Neuronal stem cell (in vitro differentiated cells): ENCODE measurements at regions not wholly inside any gene's neighbourhood (a gene's known extent, or its start where the extent isn't known, plus 50 kb on each side); places are given as distances from the start of the nearest gene placed in this dataset.
"Not testable (repeated sequence)": the region's sequence is repeated elsewhere in the genome, so short reads cannot be mapped to it uniquely, and the experiment has no call there.

Experiments used
- DNase-seq: peaks from one replicate; pipeline ENCODE4 v3.0.0-alpha.2; 2013; ENCODE audit warnings: low spot score
- H2AFZ ChIP-seq: one replicate; pipeline ENCODE4 v1.6.1; 2013; ENCODE audit warnings: mild to moderate bottlenecking, low read length, inconsistent platforms
- H2AK5ac ChIP-seq: 2 replicates; pipeline ENCODE4 v1.6.1; 2013; ENCODE audit warnings: low read depth, mild to moderate bottlenecking, inconsistent platforms, low read length, moderate library complexity, mixed read lengths
- H2BK120ac ChIP-seq: 2 replicates; pipeline ENCODE4 v1.6.1; 2013; ENCODE audit warnings: low read depth, mild to moderate bottlenecking, inconsistent platforms, low read length, moderate library complexity, mixed read lengths
- H2BK12ac ChIP-seq: one replicate; pipeline ENCODE4 v1.6.1; 2013; ENCODE audit warnings: low read length, inconsistent platforms
- H2BK15ac ChIP-seq: 2 replicates; pipeline ENCODE4 v1.6.1; 2013; ENCODE audit warnings: mild to moderate bottlenecking, low read length, inconsistent platforms, mixed read lengths
- H2BK5ac ChIP-seq: one replicate; pipeline ENCODE4 v1.6.1; 2013; ENCODE audit warnings: inconsistent platforms, mild to moderate bottlenecking, low read length, moderate library complexity
- H3K14ac ChIP-seq: one replicate; pipeline ENCODE4 v1.6.1; 2013; ENCODE audit warnings: low read length, inconsistent platforms
- H3K18ac ChIP-seq: 2 replicates; pipeline ENCODE4 v1.6.1; 2013; ENCODE audit warnings: low read length, inconsistent platforms
- H3K23ac ChIP-seq: 2 replicates; pipeline ENCODE4 v1.6.1; 2013; ENCODE audit warnings: low read depth, mild to moderate bottlenecking, mixed read lengths, low read length, inconsistent platforms; ENCODE audit not compliant: poor library complexity
- H3K27ac ChIP-seq: replicated peaks from 3 replicates; pipeline ENCODE4 v1.5.1; 2013; ENCODE audit warnings: low read length, inconsistent platforms
- H3K27me3 ChIP-seq, 3 experiments: 2 replicates each; pipeline ENCODE4 v1.6.1; 2013; ENCODE audit warnings: low read length in 3 of 3, mild to moderate bottlenecking in 2 of 3, inconsistent platforms in 1 of 3, low read depth in 1 of 3, mixed read lengths in 1 of 3, moderate library complexity in 1 of 3; ENCODE audit not compliant: control insufficient read depth in 3 of 3, insufficient read depth in 3 of 3
- H3K36me3 ChIP-seq, 2 donors: replicated peaks in 1 of 2; 2 replicates each; pipeline ENCODE4 v1.6.1; 2013; ENCODE audit warnings: low read length in 2 of 2; ENCODE audit not compliant: control insufficient read depth in 2 of 2, insufficient read depth in 2 of 2
- H3K4ac ChIP-seq: 2 replicates; pipeline ENCODE4 v1.6.1; 2013; ENCODE audit warnings: inconsistent platforms, mild to moderate bottlenecking, low read length, moderate library complexity
- H3K4me1 ChIP-seq, 2 donors: 1 replicate in 1 of 2; 2 replicates in 1 of 2; pipeline ENCODE4 v1.6.1; 2013; ENCODE audit warnings: low read length in 2 of 2, low read depth in 1 of 2; ENCODE audit not compliant: control insufficient read depth in 2 of 2, insufficient read depth in 1 of 2
- H3K4me2 ChIP-seq: one replicate; pipeline ENCODE4 v1.6.1; 2013; ENCODE audit warnings: mild to moderate bottlenecking, low read length, inconsistent platforms; ENCODE audit not compliant: insufficient read depth, poor library complexity, severe bottlenecking
- H3K4me3 ChIP-seq, 2 donors: 2 replicates each; pipeline ENCODE4 v1.5.1; 2013; ENCODE audit warnings: low read length in 2 of 2, mild to moderate bottlenecking in 2 of 2, inconsistent platforms in 1 of 2, moderate library complexity in 1 of 2
- H3K79me1 ChIP-seq: one replicate; pipeline ENCODE4 v1.6.1; 2013; ENCODE audit warnings: low read depth, mild to moderate bottlenecking, inconsistent platforms, low read length, moderate library complexity
- H3K9ac ChIP-seq: one replicate; pipeline ENCODE4 v1.6.1; 2013; ENCODE audit warnings: mild to moderate bottlenecking, low read depth, low read length, inconsistent platforms; ENCODE audit not compliant: poor library complexity
- H3K9me3 ChIP-seq, 2 donors: replicated peaks in 1 of 2; 2 replicates each; pipeline versions ENCODE3 to v1.6.1; 2013; ENCODE audit warnings: low read length in 2 of 2, mild to moderate bottlenecking in 2 of 2, inconsistent platforms in 1 of 2, low read depth in 1 of 2, mixed read lengths in 1 of 2, moderate library complexity in 1 of 2; ENCODE audit not compliant: control insufficient read depth in 2 of 2, insufficient read depth in 1 of 2
- H4K8ac ChIP-seq: one replicate; pipeline ENCODE4 v1.6.1; 2013; ENCODE audit warnings: low read depth, mild to moderate bottlenecking, inconsistent platforms, low read length, moderate library complexity
- H4K91ac ChIP-seq: one replicate; pipeline ENCODE4 v1.6.1; 2013; ENCODE audit warnings: low read length, low read depth, mild to moderate bottlenecking, inconsistent platforms; ENCODE audit not compliant: poor library complexity
- WGBS, 2 donors: extraction: QIAGEN DNeasy Blood & Tissue Kit; methylation state at CpG; one replicate each; pipeline ENCODE4 v1.1.7; 2013; ENCODE audit warnings: missing lambda C conversion rate in 2 of 2, mixed read lengths in 1 of 2; ENCODE audit not compliant: insufficient read length in 2 of 2, insufficient replicate concordance in 1 of 2; ENCODE audit errors: extremely low coverage in 2 of 2; 5-methylcytosine and 5-hydroxymethylcytosine counted together

- Histone ChIP-seq H4K91ac (no peak overlapping the region), H4K8ac (no peak overlapping the region), H3K36me3 (no peaks in the 10 kb centered on the region), H2BK120ac (no peak overlapping the region), H3K4me1 (no peaks in the 10 kb centered on the region), H3K9me3 (no peaks in the 10 kb centered on the region), H2BK5ac (no peak overlapping the region), H2BK15ac (no peak overlapping the region), H3K4me3 (no peak overlapping the region), H3K14ac (no peak overlapping the region), H2AK5ac (no peak overlapping the region), H3K4me2 (no peak overlapping the region), H3K9ac (no peak overlapping the region), H3K27ac (no peak overlapping the region), H2BK12ac (no peak overlapping the region), H3K18ac (no peak overlapping the region), H2AFZ (no peak overlapping the region), H3K23ac (no peak overlapping the region), H3K4ac (no peak overlapping the region), H3K79me1 (no peaks in the 10 kb centered on the region), H3K27me3 (no peaks in the 10 kb centered on the region)
- no CpG with 5 or more reads among the region's 1 CpG for WGBS, 2 donors
- DNase-seq, result no peak
These were observed 316.1 kb downstream of the PTH2R start for GRCh38 chr2:208722731-208723130.

GRCh38 chr2:208725280-208725679 lies 318.7 kb downstream of the PTH2R start:
- Histone ChIP-seq H4K8ac (no peak overlapping the region), H2AFZ (no peak overlapping the region), H3K9me3 (no peaks in the 10 kb centered on the region), H3K4me1 (no peaks in the 10 kb centered on the region), H3K4me3 (no peak overlapping the region), H2BK12ac (no peak overlapping the region), H3K9ac (no peak overlapping the region), H3K4me2 (no peak overlapping the region), H3K4ac (no peak overlapping the region), H2AK5ac (no peak overlapping the region), H2BK5ac (no peak overlapping the region), H3K36me3 (no peaks in the 10 kb centered on the region), H3K27me3 (no peaks in the 10 kb centered on the region), H2BK120ac (no peak overlapping the region), H4K91ac (no peak overlapping the region), H3K23ac (no peak overlapping the region), H3K18ac (no peak overlapping the region), H3K27ac (no peak overlapping the region), H3K79me1 (no peaks in the 10 kb centered on the region), H2BK15ac (no peak overlapping the region), H3K14ac (no peak overlapping the region)
- DNase-seq, result no peak
- WGBS, 2 donors, result no CpG with 5 or more reads among the region's 4 CpGs

- no peak overlapping the region for H2AFZ ChIP-seq
- no peaks in the 10 kb centered on the region for H3K27me3 ChIP-seq
- H2AK5ac ChIP-seq, result no peak overlapping the region
- no peak overlapping the region for H3K4me3 ChIP-seq
- no peaks in the 10 kb centered on the region for H3K4me1 ChIP-seq
- no peak overlapping the region for H3K4me2 ChIP-seq
- DNase-seq, result no peak
- H2BK120ac ChIP-seq, result no peak overlapping the region
- no peak overlapping the region for H4K91ac ChIP-seq
- H3K14ac ChIP-seq, result no peak overlapping the region
- no peak overlapping the region for H3K4ac ChIP-seq
- no peak overlapping the region for H3K9ac ChIP-seq
- H3K27ac ChIP-seq, result no peak overlapping the region
- H2BK12ac ChIP-seq, result no peak overlapping the region
- no peak overlapping the region for H4K8ac ChIP-seq
- no peaks in the 10 kb centered on the region for H3K36me3 ChIP-seq
- no peaks in the 10 kb centered on the region for H3K79me1 ChIP-seq
- no peak overlapping the region for H2BK5ac ChIP-seq
- H3K23ac ChIP-seq, result no peak overlapping the region
- no peak overlapping the region for H2BK15ac ChIP-seq
- no CpG with 5 or more reads among the region's 3 CpGs for WGBS, 2 donors
- peaks cover 0 to 1% of the 10 kb centered on the region in 2 donors for H3K9me3 ChIP-seq
- no peak overlapping the region for H3K18ac ChIP-seq
These were observed 319.6 kb downstream of the PTH2R start for GRCh38 chr2:208726242-208726641.

- not testable (repeated sequence) for H3K14ac ChIP-seq, DNase-seq, H2AK5ac ChIP-seq, H3K79me1 ChIP-seq, H3K4me1 ChIP-seq, H2BK120ac ChIP-seq, H2BK5ac ChIP-seq, H3K23ac ChIP-seq, H3K27me3 ChIP-seq, H3K4me3 ChIP-seq, H3K9ac ChIP-seq, H4K91ac ChIP-seq, H3K18ac ChIP-seq, H3K4ac ChIP-seq, H2AFZ ChIP-seq, H3K9me3 ChIP-seq, H2BK12ac ChIP-seq, H2BK15ac ChIP-seq, H3K4me2 ChIP-seq, H3K27ac ChIP-seq, H4K8ac ChIP-seq, H3K36me3 ChIP-seq
- WGBS, 2 donors, result no CpG with 5 or more reads among the region's 21 CpGs
These were observed 345.2 kb downstream of the PTH2R start for GRCh38 chr2:208751663-208752415.
